ENCODE measurements at regions not wholly inside any gene's neighbourhood (a gene's known extent, or its start where the extent isn't known, plus 50 kb on each side); places are given as distances from the start of the nearest gene placed in this dataset.

DNA sequence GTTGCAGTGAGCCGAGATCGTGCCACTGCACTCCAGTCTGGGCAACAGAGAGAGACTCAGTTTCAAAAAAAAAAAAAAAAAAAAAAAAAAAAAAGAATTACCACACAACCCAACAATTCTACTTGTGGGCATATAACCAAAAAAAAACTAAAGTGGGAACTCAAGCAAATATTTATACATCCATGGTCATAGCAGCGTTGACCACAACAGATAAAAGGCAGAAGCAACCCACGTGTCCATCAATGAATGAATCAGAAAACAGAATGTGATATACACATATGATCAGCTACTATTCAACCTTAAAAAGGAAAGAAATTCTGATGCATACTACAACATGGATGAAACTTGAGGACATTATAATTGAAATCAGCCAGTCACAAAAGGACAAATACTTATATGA is 179.3 kb upstream of the NEBL start:
- DNase-seq, result no peak

DNA sequence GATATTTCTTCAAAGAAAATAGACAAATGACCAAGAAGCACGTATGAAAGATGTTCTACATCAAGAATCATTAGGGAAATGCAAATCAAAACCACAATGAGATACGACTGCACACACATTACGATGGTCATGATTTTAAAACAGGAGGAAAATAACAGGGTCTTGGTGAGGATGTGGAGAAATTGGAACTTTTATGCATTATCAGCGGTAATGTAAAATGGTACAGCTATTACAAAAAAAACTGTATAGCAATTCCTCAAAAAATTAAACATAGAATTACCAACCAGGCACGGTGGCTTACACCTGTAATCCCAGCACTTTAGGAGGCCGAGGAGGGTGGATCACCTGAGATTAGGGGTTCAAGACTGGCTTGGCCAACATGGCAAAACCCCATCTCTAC is 178.8 kb upstream of the NEBL start:
- no peak for DNase-seq

GRCh38 chr10:21071001-21071673 is 174.0 kb upstream of the NEBL start:
- no peak for DNase-seq

DNA sequence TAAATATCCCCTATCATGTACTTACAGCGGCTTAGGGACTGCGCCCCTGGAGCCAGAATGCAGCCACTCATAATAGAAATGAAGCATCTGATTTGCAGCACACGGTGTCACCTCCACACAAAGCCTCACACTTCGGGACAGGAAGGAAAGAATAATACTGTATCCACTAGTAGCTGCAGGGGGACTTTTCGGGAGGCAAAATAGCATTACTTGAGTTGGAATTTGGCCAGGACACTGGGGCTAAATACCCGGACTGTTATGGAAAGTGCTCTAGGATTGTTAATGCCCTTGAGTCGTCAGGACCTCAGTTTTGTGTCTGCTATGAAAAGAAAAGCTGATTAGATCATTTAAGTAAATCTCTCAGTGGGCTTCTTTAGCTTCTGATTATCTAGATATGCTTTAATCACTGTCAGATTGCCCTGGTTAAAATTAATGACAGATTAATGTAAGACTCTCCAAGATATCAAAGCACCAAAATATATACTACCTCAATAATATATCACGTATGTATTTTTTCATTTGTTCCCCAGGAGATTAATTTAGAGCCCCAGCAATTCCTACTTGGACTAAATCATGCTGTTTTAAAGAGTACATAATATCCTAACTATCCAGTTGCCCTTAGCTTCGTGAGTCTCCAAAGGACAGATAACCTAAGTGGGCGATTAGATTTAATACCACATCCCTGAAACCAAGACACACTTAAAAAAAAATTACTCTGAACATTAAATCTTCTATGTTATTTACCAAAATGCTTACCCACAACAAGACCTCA is 173.0 kb upstream of the NEBL start:
- DNase-seq, result no peak

- DNase-seq, result no peak
Observed at GRCh38 chr10:21069278-21069677, 172.2 kb upstream of the NEBL start.

DNA sequence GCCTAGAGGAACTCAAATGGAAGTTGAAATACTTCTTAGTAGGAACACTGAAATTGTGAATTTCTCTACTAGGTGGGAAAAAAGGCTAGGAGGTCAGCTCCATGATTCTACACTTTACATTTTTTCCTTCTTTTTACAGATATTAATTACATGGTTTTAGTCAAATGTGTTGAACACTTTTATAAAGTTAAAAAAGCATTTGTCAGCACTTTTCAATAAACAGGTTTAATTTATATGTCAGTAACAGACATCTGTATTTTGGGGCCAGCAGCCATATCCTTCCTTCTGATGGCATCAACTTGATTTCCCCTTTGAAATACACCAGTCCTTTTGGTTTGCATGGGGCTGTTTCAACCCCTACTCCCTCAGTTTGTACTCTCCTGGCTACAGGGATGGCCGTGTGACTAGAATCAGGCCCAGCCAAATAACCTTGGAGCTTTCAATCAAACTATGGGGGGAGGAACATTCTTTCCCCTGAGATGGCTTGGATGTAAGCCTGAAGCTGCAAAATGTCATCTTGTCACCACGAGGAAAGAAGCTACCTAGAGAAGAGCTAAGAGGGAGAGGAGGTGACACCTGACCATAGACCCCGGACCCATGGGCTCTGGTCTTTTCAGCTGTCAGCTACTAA is 171.0 kb upstream of the NEBL start:
- DNase-seq, result no peak

GRCh38 chr10:21065621-21066248 is 168.6 kb upstream of the NEBL start:
- DNase-seq, result no peak

GRCh38 chr10:21061982-21062381 is 164.9 kb upstream of the NEBL start:
- DNase-seq, result no peak

DNA sequence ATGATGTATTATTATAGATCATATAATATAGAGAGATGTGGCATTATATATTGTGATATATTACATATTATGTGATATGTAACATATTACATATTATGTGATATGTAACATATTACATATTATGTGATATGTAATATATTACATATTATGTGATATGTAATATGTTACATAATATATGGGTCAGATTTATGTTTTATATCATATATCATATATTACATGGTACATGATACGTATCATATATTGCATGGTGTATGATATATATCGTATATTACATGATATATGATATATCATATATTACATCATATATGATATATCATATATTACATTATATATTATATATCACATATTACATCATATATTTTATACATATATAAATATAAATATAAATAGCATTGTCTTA is 164.1 kb upstream of the NEBL start:
- DNase-seq, result no peak

DNA sequence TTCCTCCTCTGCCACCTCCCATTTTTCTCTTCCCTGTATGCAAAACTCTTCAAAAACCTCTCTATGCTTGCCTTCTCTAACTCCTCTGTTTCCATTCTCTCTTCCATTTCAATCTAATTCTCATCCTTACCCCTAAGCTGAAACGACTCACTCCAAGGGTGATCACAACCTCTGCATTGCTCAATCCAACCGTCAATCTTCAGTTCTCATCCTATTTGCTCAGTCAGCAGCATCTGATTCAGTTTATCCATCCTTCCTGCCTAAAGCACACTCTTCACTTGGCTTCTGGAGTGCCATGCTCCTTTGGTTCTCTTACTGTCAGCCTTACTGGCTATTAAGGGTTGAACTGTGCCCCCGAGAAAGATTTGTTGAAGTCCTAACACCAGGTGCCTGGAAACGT is 163.5 kb upstream of the NEBL start:
- no peak for DNase-seq

GRCh38 chr10:21057989-21058388 is 160.9 kb upstream of the NEBL start:
- DNase-seq, result no peak

GRCh38 chr10:21057436-21057835 is 160.3 kb upstream of the NEBL start:
- no peak for DNase-seq

DNA sequence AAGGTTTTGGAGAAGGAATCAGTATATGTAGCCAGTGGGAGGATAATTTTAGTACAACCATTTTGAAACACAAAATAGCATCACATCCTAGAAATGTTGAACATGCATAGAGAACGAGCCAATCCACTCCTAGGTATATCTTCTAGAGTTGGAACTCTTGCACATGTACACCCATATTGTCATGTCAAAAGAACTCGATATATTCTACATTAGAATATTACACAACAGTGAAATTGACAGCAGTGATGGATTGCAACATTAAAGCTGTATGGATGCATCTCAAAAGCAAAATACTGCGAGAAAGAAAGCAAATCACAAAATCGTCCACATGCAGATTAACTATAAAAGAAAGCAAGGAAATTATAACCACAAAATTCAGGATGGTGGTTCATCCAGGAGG is 159.3 kb upstream of the NEBL start:
- DNase-seq, result no peak

GRCh38 chr10:21055339-21056135 is 158.4 kb upstream of the NEBL start:
- no peak for DNase-seq

DNA sequence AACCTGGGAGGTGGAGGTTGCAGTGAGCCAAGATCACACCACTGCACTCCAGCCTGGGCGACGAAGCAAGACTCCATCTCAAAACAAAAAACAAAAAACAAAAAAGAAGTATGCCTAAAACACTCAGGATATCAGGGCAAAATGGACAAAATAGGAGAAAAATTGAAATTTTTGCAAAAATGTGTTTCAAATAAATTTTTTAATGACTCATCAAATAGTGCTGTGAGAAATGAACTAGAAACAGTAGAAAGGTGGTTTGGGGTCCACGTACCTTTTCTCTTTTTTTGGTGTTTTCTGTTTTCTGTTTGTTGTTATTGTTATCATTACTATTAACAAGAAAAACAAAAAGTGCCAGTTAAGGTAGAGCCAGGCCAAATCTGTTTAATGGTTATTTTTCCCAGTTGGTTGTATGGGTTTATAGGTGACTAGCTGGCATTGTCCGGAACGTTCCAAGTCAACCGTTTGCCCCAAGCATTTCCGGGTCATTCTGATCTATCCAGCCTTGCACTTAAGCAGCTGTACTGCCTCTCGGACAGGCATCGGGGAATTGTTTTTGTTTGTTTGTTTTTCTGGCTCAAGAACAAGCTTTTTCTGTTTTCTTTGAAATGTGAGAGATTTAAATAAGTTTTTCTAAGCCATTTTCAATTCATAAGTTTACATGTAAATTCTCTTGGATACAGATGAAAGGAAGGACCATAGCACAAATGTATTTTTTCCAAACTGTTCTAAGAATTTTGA is 157.0 kb upstream of the NEBL start:
- no peak for DNase-seq

GRCh38 chr10:21052709-21053104 is 155.6 kb upstream of the NEBL start:
- no peak for DNase-seq

DNA sequence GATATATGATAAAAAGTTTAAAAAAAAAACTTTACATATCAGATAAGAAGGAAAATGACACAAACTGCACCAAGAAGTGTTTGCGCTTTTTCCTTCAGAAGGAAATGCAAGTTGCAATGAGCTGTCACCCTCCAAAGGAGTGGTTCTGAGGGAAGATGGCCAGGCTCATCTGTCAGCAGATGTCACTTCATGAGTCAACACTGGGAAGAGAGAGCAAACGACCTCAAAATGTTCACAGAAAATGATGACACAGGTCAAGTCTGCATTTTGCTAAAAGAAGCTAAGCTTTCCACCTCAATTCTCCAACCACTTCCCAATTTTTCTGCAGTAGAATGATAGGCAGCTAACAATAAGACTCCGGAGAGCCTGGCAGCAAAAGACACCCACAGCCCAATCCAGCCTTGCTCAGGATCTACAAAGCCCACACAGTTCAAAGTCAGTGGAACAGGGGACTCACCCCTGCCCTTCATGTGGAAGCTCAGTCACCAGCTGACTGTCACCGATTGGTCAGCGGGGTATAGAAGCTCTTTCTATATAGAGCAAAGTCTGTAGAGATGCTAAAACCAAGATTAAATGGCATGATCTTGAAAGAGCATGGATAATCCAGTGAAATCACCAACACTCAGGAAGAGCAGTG is 155.1 kb upstream of the NEBL start:
- no peak for DNase-seq

DNA sequence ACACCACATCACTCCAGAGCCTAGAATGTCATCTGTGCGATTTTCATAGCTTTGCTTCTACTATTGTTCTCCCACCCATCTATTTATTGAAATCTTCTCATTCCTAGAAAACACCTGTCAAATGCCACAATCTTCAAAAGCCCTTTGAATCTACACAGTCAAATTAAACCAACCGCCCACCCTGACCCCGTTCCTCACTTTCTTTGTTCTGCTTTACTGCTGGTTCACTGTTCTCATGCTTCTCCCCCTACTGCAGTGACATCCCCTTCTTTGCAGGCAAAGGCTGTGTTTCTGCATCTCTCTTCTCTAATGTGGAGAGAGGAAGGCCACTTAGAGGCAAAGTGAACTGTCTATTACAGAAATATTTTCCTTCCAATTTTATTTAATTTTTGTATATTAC is 152.4 kb upstream of the NEBL start:
- DNase-seq, result no peak

DNA sequence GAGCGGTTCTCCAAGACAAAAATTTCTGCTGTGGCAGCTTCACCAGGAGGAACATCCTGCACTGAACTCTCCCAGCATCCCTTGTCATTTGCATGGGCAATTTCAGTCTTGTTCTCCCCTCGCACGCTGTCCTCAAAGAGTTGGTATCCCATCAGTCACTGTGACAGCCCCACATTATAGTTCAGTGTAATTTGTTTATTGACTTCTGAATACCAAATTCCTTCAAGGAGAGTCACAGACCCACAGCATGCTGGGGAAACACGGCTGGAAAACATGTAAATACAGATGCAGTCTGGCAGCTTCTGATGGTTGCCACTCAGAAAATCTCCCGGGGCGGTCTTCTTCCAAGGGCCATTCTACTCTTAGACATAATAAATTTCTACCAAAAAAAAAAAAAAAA is 151.0 kb upstream of the NEBL start:
- no peak for DNase-seq

DNA sequence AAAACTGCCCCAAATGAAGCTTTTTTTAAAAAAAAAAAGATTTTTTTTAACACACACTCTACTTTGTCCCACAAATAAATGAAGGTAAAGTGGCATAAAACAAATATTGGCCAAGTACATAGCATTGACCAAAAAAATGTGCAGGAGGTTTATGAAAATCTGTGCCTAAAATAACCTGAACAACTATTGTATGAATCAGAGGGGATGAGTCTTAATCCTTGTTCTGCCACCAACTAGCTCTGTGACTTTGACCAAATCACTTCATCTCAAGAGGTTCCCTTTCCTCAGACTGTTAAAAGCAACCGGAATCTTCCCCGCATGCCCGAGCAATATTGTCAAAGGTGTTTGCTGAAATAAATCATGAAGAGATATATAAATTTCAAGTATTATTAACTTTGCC is 150.4 kb upstream of the NEBL start:
- DNase-seq, result no peak

DNA sequence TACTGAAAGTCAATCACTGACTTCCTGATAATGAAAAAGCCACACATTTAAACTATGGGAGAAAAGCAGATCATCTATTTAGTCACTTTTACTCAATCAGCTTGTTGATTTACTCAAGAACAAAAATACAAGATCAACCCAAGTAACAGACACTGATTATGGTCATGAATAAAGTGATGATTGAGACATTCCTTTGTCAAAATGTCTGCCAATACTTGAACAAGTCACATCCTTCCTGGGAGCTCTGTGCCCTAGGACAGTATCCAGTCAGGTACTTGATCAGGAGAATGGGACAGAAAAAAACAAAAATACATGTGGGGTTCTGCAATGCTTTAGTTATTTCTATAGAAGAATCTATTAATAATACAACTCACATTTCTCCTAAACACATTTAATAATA is 150.0 kb upstream of the NEBL start:
- DNase-seq, result no peak

GRCh38 chr10:21043044-21043443 is 145.9 kb upstream of the NEBL start:
- DNase-seq, result no peak

Data from NCI-H1417 treated with DMSO at 0.1 percent for 48 hours (cell line).